ENCODE measurements at regions not wholly inside any gene's neighbourhood (a gene's known extent, or its start where the extent isn't known, plus 50 kb on each side); places are given as distances from the start of the nearest gene placed in this dataset.

DNA sequence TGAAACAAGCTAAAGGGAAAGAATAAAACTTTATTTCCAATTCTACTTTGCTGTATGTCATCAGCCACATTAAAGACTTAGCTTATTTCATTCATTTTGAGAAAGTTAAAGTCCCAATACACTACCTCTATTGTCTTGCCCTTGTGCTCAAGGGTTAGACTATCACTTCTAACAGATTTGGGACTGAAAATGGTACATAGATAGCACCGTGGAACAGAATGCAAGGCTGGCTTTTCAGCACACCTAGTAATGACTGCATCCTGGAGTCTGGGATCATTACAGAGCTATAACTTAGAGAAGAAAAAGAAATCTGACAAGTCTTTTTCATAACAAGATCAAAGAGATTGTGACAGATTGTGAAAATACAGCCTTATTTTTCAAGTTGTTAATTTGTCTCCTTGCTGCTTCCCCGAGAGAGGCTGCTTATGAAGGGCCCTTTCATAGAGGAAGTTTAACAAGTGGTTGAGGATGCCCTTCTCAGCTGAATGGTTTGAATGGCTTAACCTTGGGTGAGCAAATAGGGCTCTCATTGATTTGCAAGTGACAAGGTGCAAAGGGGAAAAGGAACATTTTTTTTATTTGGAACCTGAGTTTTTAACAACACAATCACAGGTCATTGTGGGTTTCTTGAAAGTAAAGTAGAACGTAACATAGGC lies 371.8 kb downstream of the EPHA4 start:
- TF ChIP-seq, protein P1, sequence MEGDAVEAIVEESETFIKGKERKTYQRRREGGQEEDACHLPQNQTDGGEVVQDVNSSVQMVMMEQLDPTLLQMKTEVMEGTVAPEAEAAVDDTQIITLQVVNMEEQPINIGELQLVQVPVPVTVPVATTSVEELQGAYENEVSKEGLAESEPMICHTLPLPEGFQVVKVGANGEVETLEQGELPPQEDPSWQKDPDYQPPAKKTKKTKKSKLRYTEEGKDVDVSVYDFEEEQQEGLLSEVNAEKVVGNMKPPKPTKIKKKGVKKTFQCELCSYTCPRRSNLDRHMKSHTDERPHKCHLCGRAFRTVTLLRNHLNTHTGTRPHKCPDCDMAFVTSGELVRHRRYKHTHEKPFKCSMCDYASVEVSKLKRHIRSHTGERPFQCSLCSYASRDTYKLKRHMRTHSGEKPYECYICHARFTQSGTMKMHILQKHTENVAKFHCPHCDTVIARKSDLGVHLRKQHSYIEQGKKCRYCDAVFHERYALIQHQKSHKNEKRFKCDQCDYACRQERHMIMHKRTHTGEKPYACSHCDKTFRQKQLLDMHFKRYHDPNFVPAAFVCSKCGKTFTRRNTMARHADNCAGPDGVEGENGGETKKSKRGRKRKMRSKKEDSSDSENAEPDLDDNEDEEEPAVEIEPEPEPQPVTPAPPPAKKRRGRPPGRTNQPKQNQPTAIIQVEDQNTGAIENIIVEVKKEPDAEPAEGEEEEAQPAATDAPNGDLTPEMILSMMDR (IDR thresholded peaks at IDR 0.05 in 4 of 5, conservative IDR thresholded peaks at IDR 0.05 in 1 of 5) = no peak
- no peak for TF ChIP-seq POLR2A (IDR thresholded peaks at IDR 0.05)

All from gastrocnemius medialis (tissue), 4 donors.